ENCODE measurements at regions not wholly inside any gene's neighbourhood (a gene's known extent, or its start where the extent isn't known, plus 50 kb on each side); places are given as distances from the start of the nearest gene placed in this dataset.

- intact Hi-C loops (cut with micrococcal nuclease; ENCODE audit: unreplicated experiment) = no loop called here
Observed at GRCh38 chr9:73074176-73074708, 77.4 kb upstream of the ANXA1 start.

DNA sequence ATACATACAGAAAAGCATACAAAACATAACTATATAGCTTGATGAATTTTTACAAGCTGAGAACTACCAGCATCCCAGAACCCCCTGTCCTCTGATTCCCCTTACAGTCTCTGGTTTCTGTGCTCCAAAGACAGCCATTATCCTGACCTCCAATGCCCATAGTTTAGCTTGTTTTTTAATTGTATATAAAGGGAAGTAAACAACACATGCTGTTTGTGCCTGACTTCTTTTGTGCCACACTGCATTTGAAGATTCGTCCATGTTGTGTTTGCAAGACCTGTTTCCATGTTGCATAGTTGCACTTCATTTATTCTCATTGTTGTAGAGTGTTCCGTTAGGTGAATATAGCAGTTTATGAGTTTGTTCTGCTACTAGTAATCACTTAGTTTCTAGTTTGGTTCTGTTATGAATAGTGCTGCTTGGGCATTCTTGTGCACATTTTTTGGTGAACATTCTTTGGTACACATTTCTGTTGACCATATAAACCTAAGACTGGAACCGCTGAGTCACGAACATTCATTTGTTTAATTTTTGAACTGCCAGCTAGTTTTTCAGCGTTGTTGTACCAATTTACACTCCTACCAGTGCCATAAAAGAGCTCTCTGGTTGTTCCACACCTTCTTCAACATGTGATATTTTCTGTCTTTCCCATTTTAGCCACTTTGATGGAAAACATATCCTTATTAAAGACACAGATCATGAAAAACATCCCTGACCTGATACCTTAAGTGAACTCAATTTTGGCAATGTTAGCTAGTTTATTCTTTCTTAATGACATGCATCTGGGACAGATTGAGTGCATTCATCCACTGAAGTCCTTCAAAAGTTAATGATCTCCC is 78.1 kb upstream of the ANXA1 start:
- no peak for DNase-seq (ENCODE audit: low spot score)
- H3K27ac ChIP-seq (ENCODE audit: low read depth, low read length, poor library complexity, severe bottlenecking) = no peak overlapping the region
- H3K4me3 ChIP-seq (ENCODE audit: low read depth, low read length, poor library complexity, severe bottlenecking) = no peak overlapping the region

More at GRCh38 chr9:73074176-73074708, 77.4 kb upstream of the ANXA1 start:
- CTCF ChIA-PET = no interaction called here
- Histone ChIP-seq H3K36me3 (ENCODE audit: insufficient read depth, low read length, poor library complexity, severe bottlenecking) (no peaks in the 10 kb centered on the region), H3K4me3 (ENCODE audit: low read depth, low read length, poor library complexity, severe bottlenecking) (no peak overlapping the region), H3K27ac (ENCODE audit: low read depth, low read length, poor library complexity, severe bottlenecking) (no peak overlapping the region), H3K4me1 (ENCODE audit: insufficient read depth, low read length, poor library complexity, severe bottlenecking) (no peaks in the 10 kb centered on the region), H3K27me3 (replicated peaks; ENCODE audit: insufficient read depth, low read depth, low read length, poor library complexity) (no peaks in the 10 kb centered on the region), H3K9me3 (ENCODE audit: low read depth, low read length, poor library complexity, severe bottlenecking) (no peaks in the 10 kb centered on the region)
- BruUV-seq (replicated peaks) = no TSS peak
- POLR2A ChIA-PET (ENCODE audit: low non-redundant PET) = no interaction called here
- no peak for DNase-seq (ENCODE audit: low spot score)
- TF ChIP-seq CTCF (conservative IDR thresholded peaks at IDR 0.05; ENCODE audit: low read depth, low read length) = no peak
- no peak for TF ChIP-seq EZH2 (IDR thresholded peaks at IDR 0.05; ENCODE audit: borderline replicate concordance, low read depth, low read length, poor library complexity, severe bottlenecking)

GRCh38 chr9:73067074-73067473 is 84.6 kb upstream of the ANXA1 start:
- H3K9me3 ChIP-seq (ENCODE audit: low read depth, low read length, poor library complexity, severe bottlenecking) = no peaks in the 10 kb centered on the region
- TF ChIP-seq CTCF (conservative IDR thresholded peaks at IDR 0.05; ENCODE audit: low read depth, low read length) (peak; percentile 49), EZH2 (IDR thresholded peaks at IDR 0.05; ENCODE audit: borderline replicate concordance, low read depth, low read length, poor library complexity, severe bottlenecking) (no peak)
- POLR2A ChIA-PET (ENCODE audit: low non-redundant PET) = no interaction called here
- intact Hi-C loops (cut with micrococcal nuclease; ENCODE audit: unreplicated experiment) = no loop called here
- no peak overlapping the region for H3K4me3 ChIP-seq (ENCODE audit: low read depth, low read length, poor library complexity, severe bottlenecking)
- BruUV-seq (replicated peaks) = no TSS peak
- DNase-seq (ENCODE audit: low spot score) = no peak
- CTCF ChIA-PET = no interaction called here
- H3K36me3 ChIP-seq (ENCODE audit: insufficient read depth, low read length, poor library complexity, severe bottlenecking) = no peaks in the 10 kb centered on the region
- H3K27ac ChIP-seq (ENCODE audit: low read depth, low read length, poor library complexity, severe bottlenecking) = no peak overlapping the region
- no peaks in the 10 kb centered on the region for H3K27me3 ChIP-seq (replicated peaks; ENCODE audit: insufficient read depth, low read depth, low read length, poor library complexity)
- H3K4me1 ChIP-seq (ENCODE audit: insufficient read depth, low read length, poor library complexity, severe bottlenecking) = no peaks in the 10 kb centered on the region

More for the DNA sequence above, 78.1 kb upstream of the ANXA1 start:
- intact Hi-C loops (cut with micrococcal nuclease; ENCODE audit: unreplicated experiment) = no loop called here
- Histone ChIP-seq H3K9me3 (ENCODE audit: low read depth, low read length, poor library complexity, severe bottlenecking) (no peaks in the 10 kb centered on the region), H3K4me1 (ENCODE audit: insufficient read depth, low read length, poor library complexity, severe bottlenecking) (no peaks in the 10 kb centered on the region), H3K36me3 (ENCODE audit: insufficient read depth, low read length, poor library complexity, severe bottlenecking) (no peaks in the 10 kb centered on the region), H3K27me3 (replicated peaks; ENCODE audit: insufficient read depth, low read depth, low read length, poor library complexity) (no peaks in the 10 kb centered on the region)
- TF ChIP-seq CTCF (conservative IDR thresholded peaks at IDR 0.05; ENCODE audit: low read depth, low read length) (no peak), EZH2 (IDR thresholded peaks at IDR 0.05; ENCODE audit: borderline replicate concordance, low read depth, low read length, poor library complexity, severe bottlenecking) (no peak)
- CTCF ChIA-PET = no interaction called here
- POLR2A ChIA-PET (ENCODE audit: low non-redundant PET) = no interaction called here
- BruUV-seq (replicated peaks) = no TSS peak
